OCI-LY7 (cell line): ENCODE measurements at regions not wholly inside any gene's neighbourhood (a gene's known extent, or its start where the extent isn't known, plus 50 kb on each side); places are given as distances from the start of the nearest gene placed in this dataset.

Experiments used
- BruUV-seq: library from RNA; stranded (reverse); fragments of 400-500 nt; replicated peaks from 2 replicates; lab custom pipeline; 2021; lab: Mats Ljungman, UMichigan
- CTCF ChIA-PET: fragments of 300-600 bp; sonication (Branson Sonifier 250); formaldehyde crosslinking; loops from one replicate; lab custom pipeline; 2022; ENCODE audit warnings: antibody characterized with exemption; ENCODE audit not compliant: unreplicated experiment; lab: Charles Lee
- POLR2A ChIA-PET: fragments of 300-600 bp; sonication (Branson Sonifier 250); formaldehyde crosslinking; loops from one replicate; lab custom pipeline; 2022; ENCODE audit warnings: antibody characterized with exemption; lab: Charles Lee
- DNase-seq: peaks from one replicate; pipeline ENCODE4 v3.0.0-alpha.2; 2015; ENCODE audit warnings: low spot score
- H2AFZ ChIP-seq: fragments of 200-600 bp; sonication (generic), shearing (Covaris generic); 2 replicates; pipeline ENCODE4 v1.6.1; 2014; ENCODE audit warnings: mild to moderate bottlenecking, antibody characterized with exemption, low read length, moderate library complexity
- H3K27ac ChIP-seq: fragments of 200-600 bp; sonication (generic); 2 replicates; pipeline ENCODE4 v1.5.1; 2014; ENCODE audit warnings: mixed run types, low read depth, mild to moderate bottlenecking, moderate library complexity, low read length, inconsistent platforms; ENCODE audit not compliant: poor library complexity, severe bottlenecking
- H3K36me3 ChIP-seq: fragments of 200-600 bp; sonication (generic); 2 replicates; pipeline ENCODE4 v1.6.1; 2014; ENCODE audit warnings: mild to moderate bottlenecking, antibody characterized with exemption, low read length, moderate library complexity, mixed read lengths; ENCODE audit not compliant: insufficient read depth
- H3K4me1 ChIP-seq: fragments of 200-600 bp; sonication (generic); 2 replicates; pipeline ENCODE4 v1.5.1; 2014; ENCODE audit warnings: mild to moderate bottlenecking, low read length; ENCODE audit not compliant: insufficient read depth, poor library complexity, severe bottlenecking
- H3K4me2 ChIP-seq: fragments of 200-600 bp; sonication (generic); 2 replicates; pipeline ENCODE4 v1.6.1; 2014; ENCODE audit warnings: mild to moderate bottlenecking, low read length
- H3K4me3 ChIP-seq: fragments of 200-600 bp; sonication (generic); 2 replicates; pipeline ENCODE4 v1.5.1; 2014; ENCODE audit warnings: mild to moderate bottlenecking, low read depth, low read length; ENCODE audit not compliant: poor library complexity, severe bottlenecking
- H3K79me2 ChIP-seq: fragments of 200-600 bp; sonication (generic); 2 replicates; pipeline ENCODE4 v1.6.1; 2016; ENCODE audit warnings: low read depth, mild to moderate bottlenecking, low read length, moderate library complexity, mixed read lengths; ENCODE audit not compliant: insufficient read depth
- H3K9me2 ChIP-seq: fragments of 200-600 bp; sonication (generic); 2 replicates; pipeline ENCODE4 v1.6.1; 2016; ENCODE audit warnings: mild to moderate bottlenecking, low read length, mixed read lengths; ENCODE audit not compliant: insufficient read depth
- H3K9me3 ChIP-seq: fragments of 200-600 bp; sonication (generic); 2 replicates; pipeline ENCODE4 v1.6.1; 2014; ENCODE audit warnings: mild to moderate bottlenecking, mixed run types, low read length, mixed read lengths
- H4K20me1 ChIP-seq: fragments of 200-600 bp; sonication (generic); 2 replicates; pipeline ENCODE4 v1.6.1; 2014; ENCODE audit warnings: mild to moderate bottlenecking, antibody characterized with exemption, low read length, moderate library complexity, mixed read lengths; ENCODE audit not compliant: insufficient read depth
- EZH2phosphoT487 ChIP-seq: fragments of 200-600 bp; sonication (generic); IDR thresholded peaks from 2 replicates; pipeline ENCODE4 v1.6.1; 2018; ENCODE audit warnings: low read depth, borderline replicate concordance, mild to moderate bottlenecking, mixed run types, antibody characterized with exemption, low read length, moderate library complexity, mixed read lengths
- intact Hi-C: fragments of 100-400 bp; cut with micrococcal nuclease; formaldehyde crosslinking; loops from one replicate; pipeline ENCODE4 v1.10.0; 2022; ENCODE audit not compliant: unreplicated experiment
- TF ChIP-seq, protein P1 (sequence below): fragments of 200-600 bp; sonication (generic); conservative IDR thresholded peaks from 2 replicates; pipeline ENCODE4 v1.5.1; 2014; ENCODE audit warnings: mild to moderate bottlenecking, antibody characterized with exemption, low read length, moderate library complexity, mixed read lengths

DNA sequence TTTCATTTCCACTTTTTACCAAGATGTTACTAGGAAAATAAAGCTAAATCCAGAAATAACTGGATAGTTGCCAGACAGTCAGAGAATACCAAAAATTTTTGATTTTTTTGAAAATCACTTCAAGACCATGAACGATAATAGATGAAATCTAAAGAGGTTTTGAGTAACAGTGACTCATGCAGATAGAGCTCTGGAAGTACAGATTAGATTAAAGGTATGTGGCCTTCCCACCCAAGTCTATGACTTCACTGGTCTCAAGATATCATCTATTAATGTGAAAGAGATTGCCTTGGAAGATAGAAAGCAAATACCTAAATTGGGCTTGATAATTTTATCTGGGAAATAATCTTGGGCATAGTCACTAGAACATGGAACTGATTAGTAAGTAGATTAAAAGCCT lies 415.9 kb downstream of the METTL15 start:
- H3K4me1 ChIP-seq: no peaks in the 10 kb centered on the region
- ChIA-PET POLR2A (no interaction called here), CTCF (no interaction called here)
- H3K79me2 ChIP-seq: no peaks in the 10 kb centered on the region
- TF ChIP-seq EZH2phosphoT487: no peak
- TF ChIP-seq, protein P1, sequence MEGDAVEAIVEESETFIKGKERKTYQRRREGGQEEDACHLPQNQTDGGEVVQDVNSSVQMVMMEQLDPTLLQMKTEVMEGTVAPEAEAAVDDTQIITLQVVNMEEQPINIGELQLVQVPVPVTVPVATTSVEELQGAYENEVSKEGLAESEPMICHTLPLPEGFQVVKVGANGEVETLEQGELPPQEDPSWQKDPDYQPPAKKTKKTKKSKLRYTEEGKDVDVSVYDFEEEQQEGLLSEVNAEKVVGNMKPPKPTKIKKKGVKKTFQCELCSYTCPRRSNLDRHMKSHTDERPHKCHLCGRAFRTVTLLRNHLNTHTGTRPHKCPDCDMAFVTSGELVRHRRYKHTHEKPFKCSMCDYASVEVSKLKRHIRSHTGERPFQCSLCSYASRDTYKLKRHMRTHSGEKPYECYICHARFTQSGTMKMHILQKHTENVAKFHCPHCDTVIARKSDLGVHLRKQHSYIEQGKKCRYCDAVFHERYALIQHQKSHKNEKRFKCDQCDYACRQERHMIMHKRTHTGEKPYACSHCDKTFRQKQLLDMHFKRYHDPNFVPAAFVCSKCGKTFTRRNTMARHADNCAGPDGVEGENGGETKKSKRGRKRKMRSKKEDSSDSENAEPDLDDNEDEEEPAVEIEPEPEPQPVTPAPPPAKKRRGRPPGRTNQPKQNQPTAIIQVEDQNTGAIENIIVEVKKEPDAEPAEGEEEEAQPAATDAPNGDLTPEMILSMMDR: no peak
- DNase-seq: no peak
- no TSS peak for BruUV-seq
- H3K9me3 ChIP-seq: 0 out of 2 replicates have a peak, but pooled peaks cover 14% of the 10 kb centered on the region
- no peak overlapping the region for H3K4me2 ChIP-seq
- no peaks in the 10 kb centered on the region for H3K9me2 ChIP-seq
- intact Hi-C loops: no loop called here
- H3K4me3 ChIP-seq: no peak overlapping the region
- no peaks in the 10 kb centered on the region for H3K36me3 ChIP-seq
- no peak overlapping the region for H3K27ac ChIP-seq
- no peak overlapping the region for H2AFZ ChIP-seq
- no peaks in the 10 kb centered on the region for H4K20me1 ChIP-seq

DNA sequence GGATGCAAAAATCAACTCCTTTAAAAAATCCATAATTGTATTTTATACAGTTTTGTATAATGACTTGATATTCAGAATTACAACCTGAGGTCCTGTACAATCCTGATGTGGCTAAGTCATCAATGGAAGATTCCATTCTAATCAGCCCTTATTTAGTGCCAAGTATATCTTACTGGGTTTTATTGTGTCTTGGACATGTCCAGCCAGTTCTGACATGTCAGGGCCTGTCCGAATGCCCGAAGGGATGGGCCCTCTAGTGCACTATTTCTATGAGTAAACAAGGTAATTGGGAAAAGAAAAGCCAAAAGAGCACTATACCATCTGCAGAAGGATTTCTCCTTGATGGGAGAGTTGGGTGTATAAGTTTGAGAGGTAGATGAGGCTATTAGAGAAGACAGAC lies 412.9 kb downstream of the METTL15 start:
- Histone ChIP-seq H3K79me2 (no peaks in the 10 kb centered on the region), H3K9me3 (0 out of 2 replicates have a peak, but pooled peaks cover 6% of the 10 kb centered on the region), H2AFZ (no peak overlapping the region), H3K36me3 (no peaks in the 10 kb centered on the region), H3K9me2 (no peaks in the 10 kb centered on the region), H3K27ac (no peak overlapping the region), H3K4me1 (no peaks in the 10 kb centered on the region), H3K4me2 (no peak overlapping the region), H3K4me3 (no peak overlapping the region), H4K20me1 (no peaks in the 10 kb centered on the region)
- TF ChIP-seq EZH2phosphoT487: no peak
- TF ChIP-seq, protein P1: no peak
- BruUV-seq: no TSS peak
- DNase-seq: no peak
- ChIA-PET CTCF (no interaction called here), POLR2A (no interaction called here)
- intact Hi-C loops: no loop called here

DNA sequence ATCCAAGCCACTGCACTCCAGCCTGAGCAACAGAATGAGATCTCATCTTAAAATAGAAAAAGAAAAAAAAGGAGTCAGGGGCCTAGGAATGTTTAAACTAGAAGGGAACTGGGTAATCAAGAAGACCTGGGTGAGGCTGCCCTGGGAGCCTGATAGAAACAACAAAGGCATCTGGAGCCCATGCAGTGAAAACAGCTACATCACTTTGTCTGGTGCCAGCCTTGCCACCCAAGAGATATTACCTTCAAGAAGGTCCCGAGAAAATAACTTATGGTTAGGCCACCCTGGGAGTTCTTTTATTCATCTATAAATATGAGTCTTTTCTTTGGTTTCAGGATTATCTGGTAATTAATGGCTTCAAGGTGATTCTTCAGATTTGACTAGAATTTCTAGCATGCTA lies 412.1 kb downstream of the METTL15 start:
- ChIA-PET CTCF (no interaction called here), POLR2A (interaction anchor here (0.6 kb wide), 1 partner anchor 760 kb away, joined by 3 read pairs; no protein-coding TSS in a partner anchor)
- no peaks in the 10 kb centered on the region for H3K79me2 ChIP-seq
- no peak for TF ChIP-seq EZH2phosphoT487
- TF ChIP-seq, protein P1: no peak
- no peak overlapping the region for H3K4me2 ChIP-seq
- H2AFZ ChIP-seq: no peak overlapping the region
- no peaks in the 10 kb centered on the region for H3K9me2 ChIP-seq
- no peak for DNase-seq
- no TSS peak for BruUV-seq
- H4K20me1 ChIP-seq: no peaks in the 10 kb centered on the region
- H3K9me3 ChIP-seq: 0 out of 2 replicates have a peak, but pooled peaks cover 6% of the 10 kb centered on the region
- no peaks in the 10 kb centered on the region for H3K36me3 ChIP-seq
- no peaks in the 10 kb centered on the region for H3K4me1 ChIP-seq
- no peak overlapping the region for H3K27ac ChIP-seq
- intact Hi-C loops: no loop called here
- no peak overlapping the region for H3K4me3 ChIP-seq
